ENCODE measurements at regions not wholly inside any gene's neighbourhood (a gene's known extent, or its start where the extent isn't known, plus 50 kb on each side); places are given as distances from the start of the nearest gene placed in this dataset.

- peaks cover 0 to 11% (median 0%) of the 10 kb centered on the region in 7 donors for H3K27me3 ChIP-seq (replicated peaks in 1 of 7)
- DNase-seq = no peak
- H3K4me1 ChIP-seq = no peaks in the 10 kb centered on the region
- intact Hi-C loops (cut with DNase I; ENCODE audit: low total_unique reads) = no loop called here
- H3K27ac ChIP-seq = no peak overlapping the region
- 86 to 98% (median 91%) methylated on average over 5 of the region's 5 CpGs for WGBS, 5 donors
- TF ChIP-seq POLR2AphosphoS5 (IDR thresholded peaks at IDR 0.05) (no peak), CTCF (IDR thresholded peaks at IDR 0.05 in 8 of 11, conservative IDR thresholded peaks at IDR 0.05 in 3 of 11) (no peak), POLR2A (IDR thresholded peaks at IDR 0.05) (no peak)
- no peaks in the 10 kb centered on the region for H3K36me3 ChIP-seq
- no peak overlapping the region for H3K4me3 ChIP-seq
- H3K9me3 ChIP-seq = peaks cover 0 to 5% (median 0%) of the 10 kb centered on the region in 8 donors
These were observed 217.1 kb upstream of the PFKP start for GRCh38 chr10:2850202-2850601.

GRCh38 chr10:2844925-2845324 is 222.4 kb upstream of the PFKP start:
- 70 to 78% (median 74%) methylated on average over 5 of the region's 5 CpGs for WGBS, 5 donors
- no peak for TF ChIP-seq POLR2A (IDR thresholded peaks at IDR 0.05)
- no peak for TF ChIP-seq POLR2AphosphoS5 (IDR thresholded peaks at IDR 0.05)
- TF ChIP-seq CTCF (IDR thresholded peaks at IDR 0.05 in 8 of 11, conservative IDR thresholded peaks at IDR 0.05 in 3 of 11) = no peak
- Histone ChIP-seq H3K4me3 (no peak overlapping the region), H3K27ac (no peak overlapping the region), H3K36me3 (no peaks in the 10 kb centered on the region), H3K4me1 (no peaks in the 10 kb centered on the region), H3K27me3 (replicated peaks in 1 of 7) (peaks cover 0 to 6% (median 0%) of the 10 kb centered on the region in 7 donors), H3K9me3 (peaks cover 0 to 5% (median 0%) of the 10 kb centered on the region in 8 donors)
- no peak for DNase-seq
- intact Hi-C loops (cut with DNase I; ENCODE audit: low total_unique reads) = no loop called here

GRCh38 chr10:2839081-2839725 is 228.1 kb upstream of the PFKP start:
- no peak for DNase-seq
- Histone ChIP-seq H3K36me3 (no peaks in the 10 kb centered on the region), H3K27me3 (replicated peaks in 1 of 7) (peaks cover 0 to 40% (median 0%) of the 10 kb centered on the region in 7 donors), H3K27ac (no peak overlapping the region), H3K9me3 (no peaks in the 10 kb centered on the region), H3K4me1 (no peaks in the 10 kb centered on the region), H3K4me3 (no peak overlapping the region)
- WGBS, 5 donors = 45 to 50% (median 47%) methylated on average over 13 to 16 of the region's 16 CpGs
- intact Hi-C loops (cut with DNase I; ENCODE audit: low total_unique reads) = no loop called here
- TF ChIP-seq POLR2AphosphoS5 (IDR thresholded peaks at IDR 0.05) (no peak), POLR2A (IDR thresholded peaks at IDR 0.05) (no peak), CTCF (IDR thresholded peaks at IDR 0.05 in 8 of 11, conservative IDR thresholded peaks at IDR 0.05 in 3 of 11) (peak in 8 of 11 experiments; percentile 30 to 62 (median 38))

GRCh38 chr10:2837674-2838073 is 229.7 kb upstream of the PFKP start:
- H3K27ac ChIP-seq = no peak overlapping the region
- H3K9me3 ChIP-seq = no peaks in the 10 kb centered on the region
- H3K27me3 ChIP-seq (replicated peaks in 1 of 7) = peaks cover 0 to 40% (median 0%) of the 10 kb centered on the region in 7 donors
- no peak overlapping the region for H3K4me3 ChIP-seq
- H3K36me3 ChIP-seq = no peaks in the 10 kb centered on the region
- DNase-seq = no peak
- TF ChIP-seq POLR2A (IDR thresholded peaks at IDR 0.05) (no peak), POLR2AphosphoS5 (IDR thresholded peaks at IDR 0.05) (no peak)
- 80 to 87% (median 81%) methylated on average over 7 of the region's 7 CpGs for WGBS, 5 donors
- intact Hi-C loops (cut with DNase I; ENCODE audit: low total_unique reads) = no loop called here
- no peaks in the 10 kb centered on the region for H3K4me1 ChIP-seq

All from spleen (tissue), 11 donors.